C4-2B (cell line): ENCODE measurements at regions not wholly inside any gene's neighbourhood (a gene's known extent, or its start where the extent isn't known, plus 50 kb on each side); places are given as distances from the start of the nearest gene placed in this dataset.

Source experiments
- H3K27ac ChIP-seq: fragments of 450-650 bp; 2 replicates; pipeline ENCODE4 v1.5.1; 2017
- ZFX ChIP-seq: fragments of 450-650 bp; IDR thresholded peaks from 2 replicates; pipeline ENCODE4 v1.6.1; 2017
- TF ChIP-seq, protein P1 (sequence below): fragments of 450-650 bp; conservative IDR thresholded peaks from 2 replicates; pipeline ENCODE4 v1.5.1; 2017; ENCODE audit warnings: mild to moderate bottlenecking

DNA sequence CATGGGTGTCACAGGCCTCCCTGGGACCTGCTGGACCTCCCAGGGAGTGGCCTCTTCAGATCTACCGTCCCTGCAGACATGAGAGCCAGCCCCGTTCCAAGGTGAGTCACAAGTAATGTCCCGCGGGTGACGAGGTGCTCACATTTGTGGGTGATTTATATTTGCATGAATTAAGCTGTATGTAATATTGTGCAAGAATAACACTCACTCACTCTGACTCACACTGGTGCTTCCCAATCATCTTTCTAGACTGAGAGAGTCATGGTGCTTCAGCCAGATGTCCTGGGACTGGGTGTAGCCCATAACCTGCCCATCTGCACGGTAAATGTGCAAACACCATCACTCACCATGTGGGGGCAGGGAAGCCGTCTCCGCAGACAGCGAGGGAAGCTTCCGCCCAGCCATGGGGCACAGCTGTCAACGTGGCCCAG is 347.5 kb upstream of the SALL3 start:
- H3K27ac ChIP-seq: no peak overlapping the region
- TF ChIP-seq ZFX: no peak
- TF ChIP-seq, protein P1, sequence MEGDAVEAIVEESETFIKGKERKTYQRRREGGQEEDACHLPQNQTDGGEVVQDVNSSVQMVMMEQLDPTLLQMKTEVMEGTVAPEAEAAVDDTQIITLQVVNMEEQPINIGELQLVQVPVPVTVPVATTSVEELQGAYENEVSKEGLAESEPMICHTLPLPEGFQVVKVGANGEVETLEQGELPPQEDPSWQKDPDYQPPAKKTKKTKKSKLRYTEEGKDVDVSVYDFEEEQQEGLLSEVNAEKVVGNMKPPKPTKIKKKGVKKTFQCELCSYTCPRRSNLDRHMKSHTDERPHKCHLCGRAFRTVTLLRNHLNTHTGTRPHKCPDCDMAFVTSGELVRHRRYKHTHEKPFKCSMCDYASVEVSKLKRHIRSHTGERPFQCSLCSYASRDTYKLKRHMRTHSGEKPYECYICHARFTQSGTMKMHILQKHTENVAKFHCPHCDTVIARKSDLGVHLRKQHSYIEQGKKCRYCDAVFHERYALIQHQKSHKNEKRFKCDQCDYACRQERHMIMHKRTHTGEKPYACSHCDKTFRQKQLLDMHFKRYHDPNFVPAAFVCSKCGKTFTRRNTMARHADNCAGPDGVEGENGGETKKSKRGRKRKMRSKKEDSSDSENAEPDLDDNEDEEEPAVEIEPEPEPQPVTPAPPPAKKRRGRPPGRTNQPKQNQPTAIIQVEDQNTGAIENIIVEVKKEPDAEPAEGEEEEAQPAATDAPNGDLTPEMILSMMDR: no peak

DNA sequence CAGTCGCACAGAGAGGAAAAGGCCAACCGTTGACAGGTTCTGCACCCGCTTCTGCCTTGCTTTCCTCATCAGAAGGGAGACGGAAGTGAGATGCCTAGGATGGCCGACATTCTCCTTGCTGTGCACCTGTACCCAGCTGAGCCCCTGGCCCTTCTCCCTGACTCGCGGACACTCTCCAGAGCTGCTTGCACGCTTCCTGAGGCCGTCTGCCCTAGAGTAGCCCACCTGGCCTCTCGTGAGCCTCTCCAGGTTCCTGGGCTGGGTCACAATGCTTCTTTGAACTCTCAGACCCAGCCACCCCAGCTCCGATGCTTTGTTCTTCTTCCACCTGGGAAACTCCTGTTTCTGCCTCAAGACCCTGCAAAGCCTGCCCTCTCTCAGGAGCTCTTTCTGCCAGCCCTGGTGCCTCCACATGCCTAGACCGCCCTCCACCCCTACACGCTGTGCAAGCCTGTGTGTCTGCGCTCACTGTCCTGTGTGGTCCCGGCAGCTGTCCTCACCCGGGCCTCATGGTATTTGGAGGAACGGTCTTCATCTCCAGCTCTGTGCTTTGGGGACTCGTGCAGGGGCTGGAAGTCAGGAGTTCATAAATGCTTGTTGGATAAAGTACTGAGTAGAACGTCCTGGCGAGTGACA is 345.4 kb upstream of the SALL3 start:
- TF ChIP-seq, protein P1: no peak
- no peak for TF ChIP-seq ZFX
- no peak overlapping the region for H3K27ac ChIP-seq

DNA sequence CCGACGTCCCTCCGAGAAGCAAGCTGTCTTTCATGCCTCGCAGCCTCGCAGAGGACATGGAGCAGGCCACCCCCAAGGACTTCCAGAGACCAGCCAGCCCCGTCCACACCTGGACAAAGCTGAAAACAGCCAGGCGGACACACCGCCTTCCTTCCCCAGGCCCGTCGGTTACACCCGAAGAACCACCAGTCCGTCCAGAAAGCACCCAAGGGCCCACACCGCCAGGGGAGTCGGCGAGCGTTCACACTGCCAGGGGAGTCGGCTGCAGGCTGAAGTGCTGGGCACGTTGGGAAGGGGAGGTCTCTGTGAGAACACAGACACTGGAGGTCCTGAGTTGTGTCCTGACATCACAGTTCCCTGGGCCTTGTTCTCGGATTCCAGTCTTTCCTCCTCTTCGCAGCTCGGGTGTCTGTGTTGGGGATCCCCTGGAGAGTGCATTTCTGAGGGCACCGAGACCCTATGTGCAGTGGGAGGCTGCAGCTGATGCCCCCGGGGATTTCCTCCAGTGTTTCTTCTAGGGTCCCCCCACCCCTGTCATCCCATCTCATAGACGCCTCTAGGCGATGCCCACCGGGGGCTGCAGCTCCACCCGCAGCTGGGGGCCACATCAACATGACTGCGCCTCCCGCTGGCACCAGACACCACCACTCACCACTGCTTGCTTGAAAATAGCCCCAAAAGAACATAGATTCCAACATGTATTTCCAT is 344.4 kb upstream of the SALL3 start:
- TF ChIP-seq ZFX: no peak
- TF ChIP-seq, protein P1: no peak
- no peak overlapping the region for H3K27ac ChIP-seq

DNA sequence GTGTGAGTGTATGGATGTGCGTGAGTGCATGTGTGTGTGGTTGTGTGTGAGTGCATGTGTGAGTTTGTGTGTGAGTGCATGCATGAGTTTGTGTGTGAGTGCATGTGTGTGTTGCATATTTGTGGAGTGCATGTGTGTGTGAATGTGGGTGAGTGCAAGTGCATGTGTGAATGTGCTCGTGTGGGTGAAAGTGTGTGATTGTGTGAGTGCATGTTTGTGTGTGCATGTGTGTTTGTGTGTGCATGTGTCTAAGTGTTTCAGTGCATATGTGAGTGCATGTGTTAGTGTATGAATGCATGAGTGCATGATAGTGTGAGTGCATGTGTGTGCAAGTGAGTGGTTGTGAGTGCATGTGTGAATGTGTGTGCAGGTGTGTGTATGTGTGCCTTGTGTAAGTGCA is 343.4 kb upstream of the SALL3 start:
- TF ChIP-seq ZFX: no peak
- TF ChIP-seq, protein P1: no peak
- no peak overlapping the region for H3K27ac ChIP-seq

DNA sequence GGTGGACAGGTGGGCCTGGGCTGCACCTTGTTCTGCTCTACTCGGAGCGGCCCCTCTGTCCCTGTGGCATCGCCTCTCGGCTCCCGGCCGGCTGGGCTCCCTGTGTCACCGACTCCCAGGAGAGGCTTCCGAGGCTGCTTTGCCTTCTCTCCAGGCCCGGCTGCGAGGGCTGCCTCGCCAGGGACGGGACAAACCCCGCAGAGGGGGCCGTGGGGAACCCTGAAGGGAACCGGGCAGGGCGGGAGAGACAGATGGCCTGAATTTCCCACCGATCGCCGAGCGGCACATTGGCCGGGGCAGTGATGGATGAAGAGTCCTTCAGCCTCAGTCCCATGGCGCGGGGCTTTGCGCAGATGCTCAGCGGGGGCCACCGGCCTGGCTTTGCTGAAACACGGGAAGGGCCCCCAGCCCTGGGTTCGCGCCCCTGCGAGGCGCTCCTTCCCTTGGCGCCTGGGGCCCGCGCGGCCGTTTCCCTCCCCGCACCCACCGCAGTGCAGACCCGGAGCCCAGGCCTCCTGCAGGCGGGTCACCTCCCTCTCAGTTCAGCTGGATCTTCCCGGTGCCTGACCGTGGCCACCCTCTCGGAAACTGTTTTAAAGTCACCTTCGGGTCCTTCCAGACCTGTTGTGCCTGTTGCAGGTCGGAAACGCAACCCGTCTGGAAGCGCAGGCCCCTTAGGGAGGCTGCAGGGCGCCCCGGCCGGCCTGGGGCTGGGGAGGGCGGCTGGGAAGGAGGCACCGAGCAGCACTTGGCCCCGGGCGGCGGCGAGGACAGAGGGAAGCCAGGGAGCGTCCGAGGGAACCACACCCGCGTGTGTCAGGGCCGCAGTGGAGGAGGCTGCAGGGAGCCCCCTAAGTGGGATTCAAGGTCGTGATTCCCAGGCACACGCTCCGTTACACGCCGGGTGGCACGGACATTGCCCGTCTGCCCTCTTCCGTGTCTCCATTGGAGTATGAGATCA is 341.9 kb upstream of the SALL3 start:
- H3K27ac ChIP-seq: no peak overlapping the region
- TF ChIP-seq, protein P1: no peak
- no peak for TF ChIP-seq ZFX

DNA sequence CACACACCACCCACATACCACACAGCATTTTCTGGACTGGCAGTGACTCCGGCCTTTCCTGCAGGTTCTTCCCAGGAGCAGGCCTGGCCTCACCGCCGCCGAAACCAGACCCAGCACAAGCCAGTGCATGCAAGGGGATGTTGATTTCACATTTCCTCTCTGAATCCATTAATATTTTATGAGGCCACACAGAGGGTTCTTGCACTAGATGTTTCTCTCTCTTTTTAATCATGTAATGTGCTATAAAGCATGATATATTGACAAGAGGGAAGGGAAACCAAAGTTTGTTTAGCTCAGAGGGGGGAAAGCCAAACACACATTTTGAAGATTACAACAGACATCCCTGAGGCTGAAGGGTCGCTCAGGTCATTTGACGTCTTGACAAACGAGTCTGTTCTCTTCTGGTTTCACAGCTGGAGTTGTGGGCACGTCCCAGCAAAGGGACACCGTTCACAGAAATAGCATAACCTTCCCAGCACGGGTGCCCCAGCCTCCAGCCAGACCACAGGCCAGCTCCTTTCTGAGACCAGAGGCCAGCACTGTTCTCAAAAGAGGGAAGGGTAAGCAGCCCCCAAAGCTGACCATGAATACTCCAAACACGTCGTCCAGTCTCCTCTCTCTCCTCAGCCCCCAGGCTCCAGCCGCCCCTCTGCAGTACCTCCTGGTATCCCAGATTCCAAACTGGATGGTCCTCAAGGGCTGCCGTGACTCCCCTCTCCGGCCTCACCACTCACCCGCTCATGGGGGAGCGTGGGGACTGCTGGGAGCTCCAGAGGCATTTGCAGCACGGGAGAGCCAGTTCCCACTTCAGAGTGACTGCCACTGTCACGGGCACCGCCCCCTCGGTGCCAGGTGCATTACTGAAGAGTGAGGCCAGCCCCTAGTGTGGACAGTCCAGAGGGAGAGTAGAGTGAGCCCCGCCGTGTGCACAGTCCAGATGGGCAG is 340.3 kb upstream of the SALL3 start:
- TF ChIP-seq, protein P1: no peak
- TF ChIP-seq ZFX: no peak

More for the DNA sequence above, 340.3 kb upstream of the SALL3 start:
- H3K27ac ChIP-seq: no peak overlapping the region
